ENCODE measurements at regions not wholly inside any gene's neighbourhood (a gene's known extent, or its start where the extent isn't known, plus 50 kb on each side); places are given as distances from the start of the nearest gene placed in this dataset.

DNA sequence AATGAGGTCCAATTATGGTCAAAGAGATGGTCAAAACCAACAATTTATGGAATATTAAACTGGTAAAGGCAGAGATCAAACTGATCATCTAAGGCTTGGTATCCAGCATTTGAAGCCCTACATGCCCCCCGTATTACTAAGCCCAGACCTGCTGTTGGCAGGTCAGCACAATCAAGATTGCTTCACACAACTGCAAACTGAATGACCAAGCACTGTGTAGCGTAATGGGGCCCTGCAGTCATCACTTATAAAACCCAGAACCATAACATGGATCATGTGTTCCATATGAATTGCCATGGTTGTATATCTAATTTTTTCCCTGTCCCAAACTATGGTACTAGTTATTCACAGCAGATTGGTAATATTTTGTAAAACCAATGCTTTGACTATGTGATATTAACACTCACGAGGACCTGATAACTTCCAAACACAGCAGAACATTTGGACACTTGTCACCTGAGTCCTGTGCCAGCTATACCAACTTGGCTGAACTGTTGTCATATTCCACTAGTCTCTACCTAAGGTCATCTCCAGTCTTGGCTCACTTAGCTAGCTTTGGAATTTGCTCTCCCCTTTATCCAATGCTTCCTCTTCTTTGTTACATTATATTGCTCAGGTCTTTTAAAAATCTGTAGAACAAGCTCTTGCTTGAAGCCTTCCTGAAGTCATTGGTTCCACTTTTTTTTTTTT is 81.7 kb upstream of the HMHB1 start:
- H3K27ac ChIP-seq (ENCODE audit: low read depth, low read length): no peak overlapping the region
- H3K18ac ChIP-seq (ENCODE audit: extremely low read depth, low read length): no peak overlapping the region
- no peaks in the 10 kb centered on the region for H3K27me3 ChIP-seq (replicated peaks in 1 of 4; ENCODE audit: control insufficient read depth in 3 of 4, extremely low read depth in 1 of 4, insufficient read depth in 3 of 4, low read length in 3 of 4)
- no peaks in the 10 kb centered on the region for H3K9me3 ChIP-seq (ENCODE audit: insufficient read depth in 2 of 2, low read depth in 1 of 2, low read length in 1 of 2)
- H4K91ac ChIP-seq (replicated peaks; ENCODE audit: insufficient read length, low read length): no peak overlapping the region
- H4K20me1 ChIP-seq (replicated peaks in 1 of 2; ENCODE audit: control insufficient read depth in 1 of 2, insufficient read depth in 2 of 2, low read length in 2 of 2): no peaks in the 10 kb centered on the region
- 86% methylated on average over 3 of the region's 3 CpGs; no CpG with 5 or more reads in 1 of the 2 experiments for WGBS, 2 experiments (ENCODE audit: extremely low coverage in 1 of 2, insufficient coverage in 1 of 2, insufficient read length in 1 of 2, insufficient replicate concordance in 2 of 2, low coverage in 1 of 2, low lambda C conversion rate in 2 of 2, missing lambda C conversion rate in 1 of 2)
- no peaks in the 10 kb centered on the region for H3K23me2 ChIP-seq (ENCODE audit: low read depth, low read length)
- no peak for FAIRE-seq
- H3K4me1 ChIP-seq (replicated peaks in 1 of 4; ENCODE audit: control insufficient read depth in 3 of 4, insufficient read depth in 4 of 4, low read length in 3 of 4): no peaks in the 10 kb centered on the region
- H2AK5ac ChIP-seq (ENCODE audit: low read depth, low read length): no peak overlapping the region
- H3K4me3 ChIP-seq (ENCODE audit: extremely low read depth in 1 of 4, insufficient read depth in 2 of 4, low read depth in 3 of 4, low read length in 4 of 4): no peak overlapping the region
- no peak overlapping the region for H2BK120ac ChIP-seq (replicated peaks; ENCODE audit: low read depth, low read length)
- no peak overlapping the region for H2BK12ac ChIP-seq (ENCODE audit: low read depth, low read length)
- no peak overlapping the region for H2BK5ac ChIP-seq (ENCODE audit: low read depth, low read length)
- no peak overlapping the region for H2BK15ac ChIP-seq (ENCODE audit: low read length)
- no peak for TF ChIP-seq KDM5A (IDR thresholded peaks at IDR 0.05; ENCODE audit: low read length)
- TF ChIP-seq RBBP5 (IDR thresholded peaks at IDR 0.05; ENCODE audit: borderline replicate concordance, low read depth, low read length): no peak
- no peak for TF ChIP-seq POLR2AphosphoS5 (IDR thresholded peaks at IDR 0.05; ENCODE audit: low read depth, low read length)
- no peak for TF ChIP-seq CHD1 (IDR thresholded peaks at IDR 0.05; ENCODE audit: low read depth, low read length)
- no peak for TF ChIP-seq MAFK (IDR thresholded peaks at IDR 0.05; ENCODE audit: low read depth, low read length)
- no peak for TF ChIP-seq FOSL1 (IDR thresholded peaks at IDR 0.05; ENCODE audit: insufficient read depth, low read depth, low read length)
- H3K23ac ChIP-seq (ENCODE audit: insufficient read length): no peak overlapping the region
- no peak overlapping the region for H4K5ac ChIP-seq (ENCODE audit: insufficient read length, low read depth, low read length)
- H4K8ac ChIP-seq (ENCODE audit: extremely low read depth, insufficient read depth, low read length): no peak overlapping the region
- H2AFZ ChIP-seq (ENCODE audit: low read length): no peak overlapping the region
- POLR2A ChIA-PET (ENCODE audit: partially characterized antibody): interaction anchor here (0.6 kb wide), 1 partner anchor 56 kb away, joined by 3 read pairs; no protein-coding TSS in a partner anchor
- no peak for DNase-seq (ENCODE audit: low read depth in 1 of 2, low spot score in 2 of 2)
- H3K9ac ChIP-seq (replicated peaks in 1 of 4; ENCODE audit: extremely low read depth in 1 of 4, low read depth in 3 of 4, low read length in 3 of 4): no peak overlapping the region
- no peak overlapping the region for H3K14ac ChIP-seq (ENCODE audit: insufficient read length)
- H3K79me2 ChIP-seq (ENCODE audit: control insufficient read depth in 1 of 2, insufficient read depth in 2 of 2, low read length in 2 of 2): no peaks in the 10 kb centered on the region
- H3K4me2 ChIP-seq (ENCODE audit: insufficient read depth in 1 of 2, low read depth in 2 of 2, low read length in 2 of 2): no peak overlapping the region
- H3K79me1 ChIP-seq (ENCODE audit: low read depth, low read length): no peaks in the 10 kb centered on the region
- no peak overlapping the region for H3K56ac ChIP-seq (replicated peaks; ENCODE audit: insufficient read length, low read depth, low read length)
- no peak overlapping the region for H2BK20ac ChIP-seq (ENCODE audit: low read length)
- CTCF ChIA-PET (ENCODE audit: partially characterized antibody): interaction anchor here (0.6 to 1.1 kb wide), 5 partner anchors 8 to 726 kb away, joined by 3 to 5 read pairs (median 3); no protein-coding TSS in a partner anchor
- H3K4ac ChIP-seq (replicated peaks; ENCODE audit: insufficient read length, low read depth, low read length): no peak overlapping the region
- no peaks in the 10 kb centered on the region for H3K36me3 ChIP-seq (ENCODE audit: control insufficient read depth in 2 of 4, insufficient read depth in 4 of 4, low read length in 3 of 4)
